CD4-positive, alpha-beta memory T cell (primary cell): ENCODE measurements at regions not wholly inside any gene's neighbourhood (a gene's known extent, or its start where the extent isn't known, plus 50 kb on each side); places are given as distances from the start of the nearest gene placed in this dataset.
"Not testable (repeated sequence)": the region's sequence is repeated elsewhere in the genome, so short reads cannot be mapped to it uniquely, and the experiment has no call there.

Experiments used
- CTCF ChIA-PET: fragments of 350-600 bp; sonication (Branson Sonifier 250); formaldehyde crosslinking; loops from one replicate; lab custom pipeline; 2021; ENCODE audit warnings: inconsistent platforms; ENCODE audit not compliant: partially characterized antibody; lab: Charles Lee
- POLR2A ChIA-PET: fragments of 350-600 bp; sonication (Branson Sonifier 250); formaldehyde crosslinking; loops from one replicate; lab custom pipeline; 2021; ENCODE audit not compliant: partially characterized antibody; lab: Charles Lee
- DNase-seq, 5 donors: peaks; one replicate each; pipeline versions ENCODE4 v3.0.0 to v3.0.0-alpha.2; 2020 to 2022; ENCODE audit warnings: mixed read lengths in 1 of 5
- H3K27ac ChIP-seq: one replicate; pipeline ENCODE4 v1.7.0; 2013; ENCODE audit warnings: low read depth, low read length
- H3K27me3 ChIP-seq: 2 replicates; pipeline ENCODE4 v1.7.0; 2013; ENCODE audit warnings: mild to moderate bottlenecking, low read length, moderate library complexity; ENCODE audit not compliant: insufficient read depth
- H3K36me3 ChIP-seq: 2 replicates; pipeline ENCODE4 v1.7.0; 2013; ENCODE audit warnings: mild to moderate bottlenecking, low read length, moderate library complexity; ENCODE audit not compliant: insufficient read depth
- H3K4me1 ChIP-seq: 2 replicates; pipeline ENCODE4 v1.7.0; 2013; ENCODE audit warnings: mild to moderate bottlenecking, low read length, moderate library complexity; ENCODE audit not compliant: insufficient read depth
- H3K4me3 ChIP-seq, 2 donors: one replicate each; pipeline ENCODE4 v1.7.0; 2013; ENCODE audit warnings: low read length in 2 of 2, mild to moderate bottlenecking in 1 of 2
- H3K9me3 ChIP-seq, 2 donors: one replicate each; pipeline ENCODE4 v1.7.0; 2013; ENCODE audit warnings: low read length in 2 of 2, control low read depth in 1 of 2; ENCODE audit not compliant: control insufficient read depth in 1 of 2
- H3K27ac Mint-ChIP-seq, 7 donors: one replicate each; pipeline ENCODE4 v1.8.0; 2020 to 2021; ENCODE audit warnings: mixed read lengths in 7 of 7, mild to moderate bottlenecking in 6 of 7, inconsistent platforms in 3 of 7, moderate library complexity in 3 of 7
- H3K27me3 Mint-ChIP-seq, 2 donors: one replicate each; pipeline ENCODE4 v1.8.0; 2020 to 2021; ENCODE audit warnings: mixed read lengths in 2 of 2
- H3K36me3 Mint-ChIP-seq, 2 donors: one replicate each; pipeline ENCODE4 v1.8.0; 2020 to 2021; ENCODE audit warnings: mixed read lengths in 2 of 2, inconsistent platforms in 1 of 2, mild to moderate bottlenecking in 1 of 2
- H3K4me1 Mint-ChIP-seq, 4 donors: one replicate each; pipeline ENCODE4 v1.8.0; 2020 to 2021; ENCODE audit warnings: mixed read lengths in 4 of 4, mild to moderate bottlenecking in 1 of 4
- H3K4me3 Mint-ChIP-seq, 8 donors: one replicate each; pipeline ENCODE4 v1.8.0; 2020 to 2021; ENCODE audit warnings: mixed read lengths in 8 of 8, mild to moderate bottlenecking in 7 of 8, moderate library complexity in 6 of 8, inconsistent platforms in 3 of 8
- H3K9me3 Mint-ChIP-seq, 8 donors: one replicate each; pipeline ENCODE4 v1.8.0; 2020 to 2021; ENCODE audit warnings: mixed read lengths in 8 of 8, mild to moderate bottlenecking in 5 of 8, inconsistent platforms in 3 of 8, moderate library complexity in 1 of 8
- intact Hi-C: fragments of 100-400 bp; cut with micrococcal nuclease; formaldehyde crosslinking; loops from one replicate; pipeline ENCODE4 v1.15.1; 2023

DNA sequence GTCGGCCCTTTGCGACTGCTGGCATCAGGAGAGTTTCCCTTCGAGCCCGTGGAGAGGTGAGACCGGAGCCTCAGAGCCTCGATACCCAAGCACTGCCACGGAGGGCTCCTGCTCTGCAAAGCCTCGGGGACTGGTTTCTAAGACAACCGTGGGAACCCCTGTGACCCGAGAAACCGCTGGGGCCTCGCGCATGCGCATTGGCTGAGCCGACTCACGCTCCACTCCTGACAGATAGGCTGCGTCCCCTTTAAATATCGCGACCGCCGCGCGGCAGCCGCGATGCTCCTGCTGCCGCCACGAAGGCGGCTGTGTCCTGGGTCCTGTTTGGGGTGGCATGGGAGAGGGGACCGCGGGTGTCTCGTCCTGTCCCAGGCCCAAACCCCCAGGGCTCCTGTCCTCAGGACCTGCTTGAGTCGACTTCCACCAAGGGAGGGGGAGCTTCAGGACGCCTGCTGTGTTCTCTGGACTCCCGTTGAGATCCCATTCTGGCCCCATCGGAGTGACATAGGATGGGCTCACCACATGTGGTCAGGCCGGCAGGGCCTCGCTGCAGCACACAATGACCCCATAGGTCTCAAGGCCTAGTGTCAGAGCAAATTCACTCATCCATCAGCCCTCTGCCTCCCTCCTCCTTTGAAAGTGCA is 701.7 kb upstream of the TPTE start:
- H3K4me1 Mint-ChIP-seq, H3K27ac ChIP-seq, H3K4me1 ChIP-seq, H3K4me3 ChIP-seq, CTCF ChIA-PET, H3K27me3 ChIP-seq, H3K36me3 Mint-ChIP-seq, POLR2A ChIA-PET, intact Hi-C loops, H3K36me3 ChIP-seq, H3K27me3 Mint-ChIP-seq, H3K9me3 ChIP-seq, H3K4me3 Mint-ChIP-seq, DNase-seq, H3K27ac Mint-ChIP-seq: not testable (repeated sequence)
- peaks cover 0 to 18% (median 5%) of the 10 kb centered on the region in 8 donors for H3K9me3 Mint-ChIP-seq

DNA sequence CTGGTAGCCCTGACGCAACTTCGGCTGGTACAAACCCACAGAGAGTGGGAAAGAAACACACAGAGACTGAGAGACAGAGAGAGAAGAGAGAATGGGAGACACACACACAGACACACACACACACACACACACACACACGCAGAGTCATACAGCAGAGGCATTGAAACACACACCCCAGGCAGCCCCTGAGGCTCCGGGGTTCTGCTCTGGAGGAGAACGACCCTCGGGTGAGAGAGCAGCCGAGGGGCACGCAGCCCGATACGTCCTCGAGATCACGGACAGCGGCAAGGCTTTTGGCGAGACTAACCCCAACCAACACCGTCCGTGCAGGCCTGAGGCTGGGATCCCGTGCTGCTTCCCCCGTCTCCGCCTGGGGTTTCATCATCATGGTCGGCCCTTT is 700.8 kb upstream of the TPTE start:
- H3K4me1 ChIP-seq, H3K36me3 ChIP-seq, H3K4me3 ChIP-seq, CTCF ChIA-PET, H3K9me3 ChIP-seq, H3K4me3 Mint-ChIP-seq, H3K4me1 Mint-ChIP-seq, POLR2A ChIA-PET, H3K27ac Mint-ChIP-seq, H3K27me3 ChIP-seq, DNase-seq, H3K27me3 Mint-ChIP-seq, H3K27ac ChIP-seq, H3K36me3 Mint-ChIP-seq, intact Hi-C loops: not testable (repeated sequence)
- peaks cover 0 to 18% (median 5%) of the 10 kb centered on the region in 8 donors for H3K9me3 Mint-ChIP-seq

DNA sequence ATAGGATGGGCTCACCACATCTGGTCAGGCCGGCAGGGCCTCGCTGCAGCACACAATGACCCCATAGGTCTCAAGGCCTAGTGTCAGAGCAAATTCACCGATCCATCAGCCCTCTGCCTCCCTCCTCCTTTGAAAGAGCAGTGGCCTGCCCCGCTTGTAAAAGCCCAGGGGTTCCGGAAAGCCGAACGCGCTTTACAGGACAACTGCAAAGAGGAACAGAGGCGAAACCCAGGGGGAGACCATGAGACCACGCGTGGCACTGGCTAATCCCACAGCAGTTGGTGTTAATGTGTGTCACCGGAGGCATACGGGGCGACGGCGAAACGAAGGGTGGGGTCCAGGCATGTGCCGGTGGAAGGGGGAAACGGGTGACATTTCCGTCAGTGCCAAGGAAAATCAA is 699.9 kb upstream of the TPTE start:
- peaks cover 0 to 16% (median 5%) of the 10 kb centered on the region in 8 donors for H3K9me3 Mint-ChIP-seq
- H3K4me1 Mint-ChIP-seq, H3K36me3 Mint-ChIP-seq, H3K27me3 ChIP-seq, DNase-seq, H3K4me3 Mint-ChIP-seq, POLR2A ChIA-PET, CTCF ChIA-PET, H3K27ac ChIP-seq, H3K4me3 ChIP-seq, H3K4me1 ChIP-seq, H3K9me3 ChIP-seq, intact Hi-C loops, H3K27me3 Mint-ChIP-seq, H3K27ac Mint-ChIP-seq, H3K36me3 ChIP-seq: not testable (repeated sequence)

DNA sequence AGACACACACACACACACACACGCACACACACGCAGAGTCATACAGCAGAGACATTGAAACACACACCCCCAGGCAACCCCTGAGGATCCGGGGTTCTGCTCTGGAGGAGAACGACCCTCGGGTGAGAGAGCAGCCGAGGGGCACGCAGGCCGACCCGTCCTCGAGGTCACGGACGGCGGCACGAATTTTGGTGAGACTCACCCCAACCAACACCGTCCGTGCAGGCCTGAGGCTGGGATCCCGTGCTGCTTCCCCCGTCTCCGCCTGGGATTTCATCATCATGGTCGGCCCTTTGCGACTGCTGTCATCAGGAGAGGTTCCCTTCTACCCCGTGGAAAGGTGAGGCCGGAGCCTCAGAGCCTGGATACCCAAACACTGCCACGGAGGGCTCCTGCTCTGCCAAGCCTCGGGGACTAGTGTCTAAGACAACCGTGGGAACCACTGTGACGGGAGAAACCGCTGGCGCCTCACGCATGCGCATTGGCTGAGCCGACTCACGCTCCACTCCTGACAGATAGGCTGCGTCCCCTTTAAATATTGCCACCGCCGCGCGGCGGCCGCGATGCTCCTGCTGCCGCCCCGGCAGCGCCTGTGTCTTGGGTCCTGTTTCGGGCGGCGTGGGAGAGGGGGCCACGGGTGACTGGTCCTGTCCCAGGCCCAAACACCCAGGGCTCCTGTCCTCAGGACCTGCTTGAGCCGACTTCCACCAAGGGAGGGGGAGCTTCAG is 699.1 kb upstream of the TPTE start:
- POLR2A ChIA-PET, intact Hi-C loops, H3K4me3 ChIP-seq, H3K4me3 Mint-ChIP-seq, H3K36me3 Mint-ChIP-seq, DNase-seq, H3K27ac Mint-ChIP-seq, H3K4me1 Mint-ChIP-seq, H3K27me3 ChIP-seq, CTCF ChIA-PET, H3K36me3 ChIP-seq, H3K4me1 ChIP-seq, H3K27ac ChIP-seq, H3K27me3 Mint-ChIP-seq, H3K9me3 ChIP-seq: not testable (repeated sequence)
- H3K9me3 Mint-ChIP-seq, result peaks cover 0 to 16% (median 5%) of the 10 kb centered on the region in 8 donors

DNA sequence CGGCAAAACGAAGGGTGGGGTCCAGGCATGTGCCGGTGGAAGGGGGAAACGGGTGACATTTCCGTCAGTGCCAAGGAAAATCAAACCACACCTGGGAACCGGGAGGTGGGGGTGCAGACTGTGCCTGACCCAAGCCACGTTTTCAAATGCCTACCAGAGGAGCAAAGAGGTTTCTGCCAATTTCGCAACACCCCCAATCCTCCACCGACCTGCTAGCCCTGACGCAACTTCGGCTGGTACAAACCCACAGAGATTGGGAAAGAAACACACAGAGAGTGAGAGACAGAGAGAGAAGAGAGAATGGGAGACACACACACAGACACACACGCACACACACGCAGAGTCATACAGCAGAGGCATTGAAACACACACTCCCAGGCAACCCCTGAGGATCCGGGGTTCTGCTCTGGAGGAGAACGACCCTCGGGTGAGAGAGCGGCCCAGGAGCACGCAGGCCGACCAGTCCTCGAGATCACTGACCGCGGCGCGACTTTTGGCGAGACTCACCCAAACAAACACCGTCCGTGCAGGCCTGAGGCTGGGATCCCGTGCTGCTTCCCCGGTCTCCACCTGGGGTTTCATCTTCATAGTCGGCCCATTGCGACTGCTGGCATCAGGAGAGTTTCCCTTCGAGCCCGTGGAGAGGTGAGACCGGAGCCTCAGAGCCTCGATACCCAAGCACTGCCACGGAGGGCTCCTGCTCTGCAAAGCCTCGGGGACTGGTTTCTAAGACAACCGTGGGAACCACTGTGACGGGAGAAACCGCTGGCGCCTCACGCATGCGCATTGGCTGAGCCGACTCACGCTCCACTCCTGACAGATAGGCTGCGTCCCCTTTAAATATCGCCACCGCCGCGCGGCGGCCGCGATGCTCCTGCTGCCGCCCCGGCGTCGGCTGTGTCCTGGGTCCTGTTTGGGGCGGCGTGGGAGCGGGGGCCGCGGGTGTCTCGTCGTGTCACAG is 697.9 kb upstream of the TPTE start:
- H3K4me3 Mint-ChIP-seq, H3K27ac Mint-ChIP-seq, intact Hi-C loops, H3K9me3 ChIP-seq, H3K36me3 ChIP-seq, H3K4me1 ChIP-seq, CTCF ChIA-PET, H3K27me3 ChIP-seq, H3K27me3 Mint-ChIP-seq, H3K4me1 Mint-ChIP-seq, POLR2A ChIA-PET, H3K27ac ChIP-seq, H3K36me3 Mint-ChIP-seq: not testable (repeated sequence)
- H3K9me3 Mint-ChIP-seq, result peaks cover 0 to 16% (median 6%) of the 10 kb centered on the region in 8 donors
- peak in 1 of 5 donors; percentile 49 for DNase-seq
- peak overlapping the region in 1 of 2 donors; percentile 27 for H3K4me3 ChIP-seq

DNA sequence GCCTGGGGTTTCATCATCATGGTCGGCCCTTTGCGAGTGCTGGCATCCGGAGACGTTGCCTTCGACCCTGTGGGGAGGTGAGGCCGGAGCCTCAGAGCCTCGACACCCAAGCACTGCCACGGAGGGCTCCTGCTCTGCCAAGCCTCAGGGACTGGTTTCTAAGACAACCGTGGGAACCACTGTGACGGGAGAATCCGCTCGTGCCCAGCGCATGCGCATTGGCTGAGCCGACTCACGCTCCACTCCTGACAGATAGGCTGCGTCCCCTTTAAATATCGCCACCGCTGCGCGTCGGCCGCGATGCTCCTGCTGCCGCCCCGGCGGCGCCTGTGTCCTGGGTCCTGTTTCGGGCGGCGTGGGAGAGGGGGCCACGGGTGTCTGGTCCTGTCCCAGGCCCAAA is 690.6 kb upstream of the TPTE start:
- H3K4me1 Mint-ChIP-seq, CTCF ChIA-PET, H3K9me3 ChIP-seq, H3K27me3 ChIP-seq, H3K27ac ChIP-seq, H3K36me3 ChIP-seq, H3K4me1 ChIP-seq, H3K27ac Mint-ChIP-seq, DNase-seq, H3K4me3 Mint-ChIP-seq, POLR2A ChIA-PET, H3K9me3 Mint-ChIP-seq, H3K27me3 Mint-ChIP-seq, H3K4me3 ChIP-seq, H3K36me3 Mint-ChIP-seq, intact Hi-C loops: not testable (repeated sequence)

DNA sequence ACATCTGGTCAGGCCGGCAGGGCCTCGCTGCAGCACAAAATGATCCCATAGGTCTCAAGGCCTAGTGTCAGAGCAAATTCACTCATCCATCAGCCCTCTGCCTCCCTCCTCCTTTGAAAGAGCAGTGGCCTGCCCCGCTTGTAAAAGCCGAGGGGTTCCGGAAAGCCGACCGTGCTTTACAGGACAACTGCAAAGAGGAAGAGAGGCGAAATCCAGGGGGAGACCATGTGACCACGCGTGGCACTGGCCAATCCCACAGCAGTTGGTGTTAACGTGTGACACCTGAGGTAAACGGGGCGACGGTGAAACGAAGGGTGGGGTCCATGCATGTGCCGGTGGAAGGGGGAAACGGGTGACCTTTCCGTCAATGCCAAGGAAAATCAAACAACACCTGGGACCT is 688.6 kb upstream of the TPTE start:
- DNase-seq, result peak in 1 of 5 donors; percentile 16
- H3K36me3 ChIP-seq, H3K9me3 ChIP-seq, H3K4me3 Mint-ChIP-seq, POLR2A ChIA-PET, H3K27ac Mint-ChIP-seq, H3K27me3 Mint-ChIP-seq, H3K4me1 ChIP-seq, CTCF ChIA-PET, H3K4me3 ChIP-seq, H3K36me3 Mint-ChIP-seq, H3K27me3 ChIP-seq, H3K27ac ChIP-seq, intact Hi-C loops, H3K4me1 Mint-ChIP-seq: not testable (repeated sequence)
- H3K9me3 Mint-ChIP-seq, result peaks cover 0 to 12% (median 4%) of the 10 kb centered on the region in 8 donors
